HG03045 (cell line): ENCODE measurements at regions not wholly inside any gene's neighbourhood (a gene's known extent, or its start where the extent isn't known, plus 50 kb on each side); places are given as distances from the start of the nearest gene placed in this dataset.
"Not testable (repeated sequence)": the region's sequence is repeated elsewhere in the genome, so short reads cannot be mapped to it uniquely, and the experiment has no call there.

Experiments
- ATAC-seq: cut with Tn5 transposase; IDR thresholded peaks from one replicate; pipeline ENCODE4 v1.9.1; 2021; ENCODE audit warnings: mild to moderate bottlenecking, moderate library complexity; ENCODE audit not compliant: unreplicated experiment

- no peak for ATAC-seq
Measured at GRCh38 chr20:22529150-22530019, 55.0 kb downstream of the FOXA2 start.

GRCh38 chr20:22526512-22527012 is 57.8 kb downstream of the FOXA2 start:
- no peak for ATAC-seq

- ATAC-seq, result no peak
Measured at GRCh38 chr20:22525821-22526220, 58.6 kb downstream of the FOXA2 start.

GRCh38 chr20:22525069-22525820 is 59.1 kb downstream of the FOXA2 start:
- no peak for ATAC-seq

- ATAC-seq, result no peak
Measured at GRCh38 chr20:22524393-22525015, 59.9 kb downstream of the FOXA2 start.

GRCh38 chr20:22523499-22524392 is 60.6 kb downstream of the FOXA2 start:
- no peak for ATAC-seq

- ATAC-seq, result no peak
Measured at GRCh38 chr20:22523128-22523498, 61.3 kb downstream of the FOXA2 start.

GRCh38 chr20:22522701-22523100 is 61.7 kb downstream of the FOXA2 start:
- no peak for ATAC-seq

GRCh38 chr20:22521940-22522339 is 62.4 kb downstream of the FOXA2 start:
- not testable (repeated sequence) for ATAC-seq

- no peak for ATAC-seq
Measured at GRCh38 chr20:22520381-22520780, 64.0 kb downstream of the FOXA2 start.

- no peak for ATAC-seq
Measured at GRCh38 chr20:22515264-22515663, 69.1 kb downstream of the FOXA2 start.

GRCh38 chr20:22513574-22513973 is 70.8 kb downstream of the FOXA2 start:
- no peak for ATAC-seq

- ATAC-seq, result no peak
Measured at GRCh38 chr20:22512911-22513489, 71.4 kb downstream of the FOXA2 start.

GRCh38 chr20:22511943-22512910 is 72.1 kb downstream of the FOXA2 start:
- ATAC-seq, result no peak

- no peak for ATAC-seq
Measured at GRCh38 chr20:22509843-22510147, 74.6 kb downstream of the FOXA2 start.

GRCh38 chr20:22509090-22509842 is 75.1 kb downstream of the FOXA2 start:
- no peak for ATAC-seq

- no peak for ATAC-seq
Measured at GRCh38 chr20:22508426-22508825, 75.9 kb downstream of the FOXA2 start.

- ATAC-seq, result no peak
Measured at GRCh38 chr20:22507240-22507961, 77.0 kb downstream of the FOXA2 start.
